Endothelial cell (in vitro differentiated cells): ENCODE measurements at regions not wholly inside any gene's neighbourhood (a gene's known extent, or its start where the extent isn't known, plus 50 kb on each side); places are given as distances from the start of the nearest gene placed in this dataset.
"Not testable (repeated sequence)": the region's sequence is repeated elsewhere in the genome, so short reads cannot be mapped to it uniquely, and the experiment has no call there.

Source experiments
- DNase-seq: peaks from one replicate; pipeline ENCODE4 v3.0.0; 2021; ENCODE audit warnings: low spot score
- H3K27ac Mint-ChIP-seq: one replicate; pipeline ENCODE4 v1.8.0; 2021; ENCODE audit warnings: mixed read lengths, inconsistent platforms; ENCODE audit not compliant: unreplicated experiment
- H3K27me3 Mint-ChIP-seq: one replicate; pipeline ENCODE4 v1.8.0; 2021; ENCODE audit warnings: mild to moderate bottlenecking, moderate library complexity, mixed read lengths, inconsistent platforms; ENCODE audit not compliant: unreplicated experiment
- H3K36me3 Mint-ChIP-seq: one replicate; pipeline ENCODE4 v1.8.0; 2021; ENCODE audit warnings: mild to moderate bottlenecking, low read depth, mixed read lengths, inconsistent platforms; ENCODE audit not compliant: unreplicated experiment
- H3K4me1 Mint-ChIP-seq: one replicate; pipeline ENCODE4 v1.8.0; 2021; ENCODE audit warnings: mild to moderate bottlenecking, mixed read lengths, inconsistent platforms; ENCODE audit not compliant: unreplicated experiment
- H3K4me3 Mint-ChIP-seq: one replicate; pipeline ENCODE4 v1.8.0; 2021; ENCODE audit warnings: mild to moderate bottlenecking, mixed read lengths, inconsistent platforms; ENCODE audit not compliant: unreplicated experiment
- H3K9me3 Mint-ChIP-seq: one replicate; pipeline ENCODE4 v1.8.0; 2021; ENCODE audit warnings: mixed read lengths, inconsistent platforms; ENCODE audit not compliant: unreplicated experiment
- TF ChIP-seq, protein P1 (sequence below): fragments of 200-600 bp; sonication (generic); IDR thresholded peaks from one replicate; pipeline ENCODE4 v1.5.0; 2021; ENCODE audit warnings: antibody characterized with exemption; ENCODE audit not compliant: unreplicated experiment

GRCh38 chr10:124196659-124197058, 103.3 kb upstream of the CHST15 start:
- H3K36me3 Mint-ChIP-seq = no peaks in the 10 kb centered on the region
- H3K27me3 Mint-ChIP-seq = no peaks in the 10 kb centered on the region
- H3K4me1 Mint-ChIP-seq = peaks cover 14% of the 10 kb centered on the region
- H3K27ac Mint-ChIP-seq = no peak overlapping the region
- TF ChIP-seq, protein P1, sequence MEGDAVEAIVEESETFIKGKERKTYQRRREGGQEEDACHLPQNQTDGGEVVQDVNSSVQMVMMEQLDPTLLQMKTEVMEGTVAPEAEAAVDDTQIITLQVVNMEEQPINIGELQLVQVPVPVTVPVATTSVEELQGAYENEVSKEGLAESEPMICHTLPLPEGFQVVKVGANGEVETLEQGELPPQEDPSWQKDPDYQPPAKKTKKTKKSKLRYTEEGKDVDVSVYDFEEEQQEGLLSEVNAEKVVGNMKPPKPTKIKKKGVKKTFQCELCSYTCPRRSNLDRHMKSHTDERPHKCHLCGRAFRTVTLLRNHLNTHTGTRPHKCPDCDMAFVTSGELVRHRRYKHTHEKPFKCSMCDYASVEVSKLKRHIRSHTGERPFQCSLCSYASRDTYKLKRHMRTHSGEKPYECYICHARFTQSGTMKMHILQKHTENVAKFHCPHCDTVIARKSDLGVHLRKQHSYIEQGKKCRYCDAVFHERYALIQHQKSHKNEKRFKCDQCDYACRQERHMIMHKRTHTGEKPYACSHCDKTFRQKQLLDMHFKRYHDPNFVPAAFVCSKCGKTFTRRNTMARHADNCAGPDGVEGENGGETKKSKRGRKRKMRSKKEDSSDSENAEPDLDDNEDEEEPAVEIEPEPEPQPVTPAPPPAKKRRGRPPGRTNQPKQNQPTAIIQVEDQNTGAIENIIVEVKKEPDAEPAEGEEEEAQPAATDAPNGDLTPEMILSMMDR = no peak
- no peaks in the 10 kb centered on the region for H3K9me3 Mint-ChIP-seq
- H3K4me3 Mint-ChIP-seq = no peak overlapping the region
- no peak for DNase-seq

GRCh38 chr10:124194199-124194824, 100.9 kb upstream of the CHST15 start:
- no peaks in the 10 kb centered on the region for H3K9me3 Mint-ChIP-seq
- no peak for DNase-seq
- no peak overlapping the region for H3K27ac Mint-ChIP-seq
- TF ChIP-seq, protein P1 = no peak
- H3K27me3 Mint-ChIP-seq = no peaks in the 10 kb centered on the region
- H3K4me3 Mint-ChIP-seq = no peak overlapping the region
- no peaks in the 10 kb centered on the region for H3K36me3 Mint-ChIP-seq
- H3K4me1 Mint-ChIP-seq = peaks cover 14% of the 10 kb centered on the region

DNA sequence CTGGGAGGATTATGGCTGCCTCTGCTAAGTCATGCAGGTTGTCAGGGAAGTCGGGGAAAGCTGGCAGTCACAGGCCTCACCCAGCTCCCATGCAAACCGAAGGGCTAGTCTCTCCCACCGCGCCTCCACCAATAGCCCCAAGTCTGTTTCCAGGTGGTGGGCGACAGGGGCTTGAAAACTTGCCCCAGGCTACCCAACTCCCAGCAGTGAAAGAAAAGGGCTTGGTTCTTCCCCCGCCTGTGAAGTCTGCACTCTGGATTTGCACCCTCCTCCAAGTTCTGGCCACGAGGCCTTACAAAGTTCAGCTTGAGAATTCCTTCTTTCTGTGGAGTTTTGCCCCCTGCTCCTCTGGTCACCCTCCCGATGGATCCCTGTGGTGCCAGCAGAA, 99.9 kb upstream of the CHST15 start:
- no peak overlapping the region for H3K27ac Mint-ChIP-seq
- no peaks in the 10 kb centered on the region for H3K36me3 Mint-ChIP-seq
- DNase-seq = no peak
- H3K4me3 Mint-ChIP-seq = no peak overlapping the region
- TF ChIP-seq, protein P1 = no peak
- peaks cover 2% of the 10 kb centered on the region for H3K27me3 Mint-ChIP-seq
- H3K4me1 Mint-ChIP-seq = peaks cover 11% of the 10 kb centered on the region
- H3K9me3 Mint-ChIP-seq = no peaks in the 10 kb centered on the region

DNA sequence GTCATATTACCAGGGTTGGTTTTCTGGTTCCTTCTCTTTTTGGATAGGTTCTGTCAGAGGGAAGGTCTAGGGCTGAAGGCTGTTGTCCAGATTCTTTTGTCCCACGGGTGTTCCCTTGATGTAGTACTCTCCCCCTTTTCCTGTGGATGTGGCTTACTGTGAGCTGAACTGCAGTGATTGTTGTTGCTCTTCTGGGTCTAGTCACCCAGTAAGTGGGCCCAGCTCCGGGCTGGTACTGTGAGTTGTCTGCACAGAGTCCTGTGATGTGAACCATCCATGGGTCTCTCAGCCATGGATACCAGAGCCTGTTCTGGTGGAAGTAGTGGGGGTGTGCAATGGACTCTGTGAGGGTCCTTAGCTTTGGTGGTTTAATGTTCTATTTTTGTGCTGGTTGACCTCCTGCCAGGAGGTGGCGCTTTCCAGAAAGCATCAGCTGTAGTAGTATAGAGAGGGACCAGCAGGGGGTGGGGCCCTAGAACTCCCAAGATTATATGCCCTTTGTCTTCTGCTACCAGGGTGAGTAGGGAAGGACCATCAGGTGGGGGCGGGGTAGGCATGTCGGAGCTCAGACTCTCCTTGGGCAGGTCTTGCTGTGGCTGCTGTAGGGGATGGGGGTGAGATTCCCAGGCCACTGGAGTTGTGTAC, 99.4 kb upstream of the CHST15 start:
- H3K4me1 Mint-ChIP-seq, DNase-seq, H3K36me3 Mint-ChIP-seq, H3K27me3 Mint-ChIP-seq, H3K4me3 Mint-ChIP-seq, H3K9me3 Mint-ChIP-seq, H3K27ac Mint-ChIP-seq: not testable (repeated sequence)

GRCh38 chr10:124190476-124190875, 97.1 kb upstream of the CHST15 start:
- H3K36me3 Mint-ChIP-seq, H3K9me3 Mint-ChIP-seq, H3K4me1 Mint-ChIP-seq, H3K27me3 Mint-ChIP-seq, DNase-seq, H3K4me3 Mint-ChIP-seq, H3K27ac Mint-ChIP-seq: not testable (repeated sequence)

GRCh38 chr10:124186956-124187355, 93.6 kb upstream of the CHST15 start:
- no peaks in the 10 kb centered on the region for H3K4me1 Mint-ChIP-seq
- peaks cover 2% of the 10 kb centered on the region for H3K27me3 Mint-ChIP-seq
- no peak overlapping the region for H3K27ac Mint-ChIP-seq
- DNase-seq = no peak
- H3K9me3 Mint-ChIP-seq = no peaks in the 10 kb centered on the region
- TF ChIP-seq, protein P1 = no peak
- no peak overlapping the region for H3K4me3 Mint-ChIP-seq
- no peaks in the 10 kb centered on the region for H3K36me3 Mint-ChIP-seq
